NCI-H510A (cell line): ENCODE measurements at regions not wholly inside any gene's neighbourhood (a gene's known extent, or its start where the extent isn't known, plus 50 kb on each side); places are given as distances from the start of the nearest gene placed in this dataset.

Experiments used
- DNase-seq: peaks from one replicate; lab custom pipeline; 2025; lab: John Stamatoyannopoulos, UW

DNA sequence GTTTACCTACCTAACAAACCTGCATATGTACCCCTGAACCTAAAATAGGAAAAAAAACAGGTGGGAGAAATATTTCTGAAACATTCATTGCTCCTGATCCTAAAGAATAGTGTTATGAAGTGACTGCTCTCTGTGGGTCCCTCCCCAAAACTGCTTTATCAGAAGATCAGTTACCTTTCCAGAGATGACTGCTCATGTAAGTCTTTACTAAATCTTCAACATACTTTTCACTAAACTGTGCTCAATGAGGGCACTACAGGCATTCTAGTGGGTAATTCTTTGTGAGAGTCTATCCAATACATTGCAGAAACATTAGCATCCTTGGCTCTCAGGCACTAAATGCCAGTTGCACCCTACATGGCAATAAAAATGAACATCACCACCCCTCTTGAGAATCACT, 189.3 kb upstream of the STK17B start:
- no peak for DNase-seq

DNA sequence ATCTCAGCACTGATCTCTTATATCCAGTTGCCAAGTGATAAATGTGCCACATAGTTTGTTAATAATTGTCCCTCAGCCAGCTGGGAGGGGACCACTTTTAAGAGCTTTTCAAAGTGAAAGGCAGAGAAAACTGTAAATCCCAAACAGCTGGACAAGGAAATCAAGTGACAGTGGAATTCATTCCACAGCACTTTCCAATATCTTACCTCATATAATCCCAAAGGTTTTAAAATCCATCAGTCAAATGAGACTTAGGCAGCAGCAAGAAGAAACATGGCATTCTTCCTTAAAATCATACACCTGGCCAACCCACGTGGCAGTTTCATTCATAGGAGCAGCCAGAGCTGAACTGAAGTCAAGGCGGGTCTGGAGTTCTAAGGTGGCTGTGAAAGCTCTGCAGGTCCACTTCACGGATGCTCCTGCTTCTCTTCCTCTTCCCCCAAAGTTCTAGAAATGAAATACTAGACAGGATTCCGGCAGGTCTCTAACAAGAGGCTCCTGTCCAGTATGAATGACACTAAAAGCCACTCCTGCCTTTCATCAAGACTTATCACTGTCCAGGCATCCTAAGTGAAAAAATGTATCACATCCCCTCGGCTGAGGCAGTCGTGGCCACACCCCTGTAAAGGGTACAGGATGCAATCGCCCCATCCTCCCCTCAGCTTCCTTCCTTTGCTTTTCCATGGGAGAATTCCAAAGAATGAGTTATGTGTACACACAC, 190.4 kb upstream of the STK17B start:
- DNase-seq, result no peak

DNA sequence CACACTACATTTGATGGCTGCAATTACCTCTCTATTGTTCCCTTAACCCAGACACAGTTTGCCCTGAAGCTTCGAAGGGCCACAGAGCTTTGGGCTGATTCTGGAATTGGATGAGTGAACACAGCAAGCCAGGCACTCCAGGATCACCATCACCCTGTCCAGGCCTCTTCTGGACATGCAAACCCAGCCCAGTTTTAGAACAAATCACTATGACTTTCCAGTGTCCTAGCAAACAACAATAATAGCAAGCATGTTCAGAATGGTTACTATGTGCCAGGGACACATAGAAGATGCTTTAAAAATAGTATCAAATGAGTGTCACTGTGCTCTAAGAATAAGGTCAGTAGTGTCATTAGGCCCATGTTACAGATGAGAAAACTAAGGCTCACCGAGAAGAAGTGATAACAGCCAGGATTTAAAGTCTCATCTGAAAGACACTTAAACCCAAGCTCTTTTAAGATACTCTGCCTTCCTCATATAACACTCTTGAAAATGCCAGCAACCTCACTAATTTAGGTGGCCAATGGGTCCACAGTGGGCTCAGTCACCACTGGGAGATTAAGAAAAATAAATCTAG, 191.7 kb upstream of the STK17B start:
- no peak for DNase-seq

DNA sequence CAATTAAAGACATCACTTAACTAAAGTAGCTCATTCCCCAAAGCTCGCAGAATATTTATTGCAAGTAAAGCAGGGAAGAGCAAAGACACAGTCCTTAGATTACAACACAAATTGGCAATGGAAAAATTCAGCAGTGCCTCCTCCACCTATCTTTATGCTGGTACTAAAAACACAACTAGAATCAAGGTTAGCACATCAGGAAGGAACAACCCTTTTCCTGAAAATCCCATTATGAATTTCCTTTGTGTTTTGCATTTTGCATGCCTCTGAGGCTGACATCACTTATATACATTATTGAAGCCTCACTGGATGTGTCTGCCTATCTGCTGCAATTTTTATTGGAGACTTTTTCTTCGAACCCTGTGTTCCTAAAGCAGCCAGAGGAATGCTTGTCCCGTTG, 193.8 kb upstream of the STK17B start:
- DNase-seq, result no peak

DNA sequence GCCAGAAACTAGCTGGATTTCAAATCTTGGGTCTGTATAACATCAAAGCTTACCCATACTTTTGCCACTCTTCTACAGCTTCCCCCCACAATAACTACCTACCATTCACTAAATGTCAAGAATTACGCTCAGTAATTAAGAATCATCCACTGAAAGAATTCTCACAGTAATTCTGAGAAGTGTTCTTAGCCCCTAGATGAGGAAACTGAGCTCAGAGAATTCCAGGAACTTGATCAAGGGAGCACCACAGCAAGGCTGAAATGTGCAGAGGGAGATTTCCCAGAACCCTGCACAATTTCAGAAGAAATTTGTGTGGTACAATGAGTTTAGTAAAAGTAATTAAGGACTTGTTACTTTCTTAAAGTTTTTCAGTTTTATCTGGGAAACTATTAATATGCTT, 194.5 kb upstream of the STK17B start:
- no peak for DNase-seq

DNA sequence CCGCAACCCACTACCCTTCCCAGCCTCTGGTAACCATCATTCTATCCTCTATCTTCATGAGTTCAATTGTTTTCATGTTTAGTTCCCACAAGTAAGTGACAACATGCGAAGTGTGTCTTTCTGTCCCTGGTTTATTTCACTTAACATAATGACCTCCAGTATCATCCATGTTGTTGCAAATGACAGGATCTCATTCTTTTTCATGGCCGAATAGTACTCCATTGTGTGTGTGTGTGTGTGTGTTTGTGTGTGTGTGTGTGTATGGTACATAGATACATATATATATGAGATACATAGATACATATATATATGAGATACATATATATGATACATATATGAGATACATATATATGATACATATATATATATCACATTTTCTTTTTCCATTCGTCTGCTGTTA, 196.3 kb upstream of the STK17B start:
- DNase-seq, result no peak

DNA sequence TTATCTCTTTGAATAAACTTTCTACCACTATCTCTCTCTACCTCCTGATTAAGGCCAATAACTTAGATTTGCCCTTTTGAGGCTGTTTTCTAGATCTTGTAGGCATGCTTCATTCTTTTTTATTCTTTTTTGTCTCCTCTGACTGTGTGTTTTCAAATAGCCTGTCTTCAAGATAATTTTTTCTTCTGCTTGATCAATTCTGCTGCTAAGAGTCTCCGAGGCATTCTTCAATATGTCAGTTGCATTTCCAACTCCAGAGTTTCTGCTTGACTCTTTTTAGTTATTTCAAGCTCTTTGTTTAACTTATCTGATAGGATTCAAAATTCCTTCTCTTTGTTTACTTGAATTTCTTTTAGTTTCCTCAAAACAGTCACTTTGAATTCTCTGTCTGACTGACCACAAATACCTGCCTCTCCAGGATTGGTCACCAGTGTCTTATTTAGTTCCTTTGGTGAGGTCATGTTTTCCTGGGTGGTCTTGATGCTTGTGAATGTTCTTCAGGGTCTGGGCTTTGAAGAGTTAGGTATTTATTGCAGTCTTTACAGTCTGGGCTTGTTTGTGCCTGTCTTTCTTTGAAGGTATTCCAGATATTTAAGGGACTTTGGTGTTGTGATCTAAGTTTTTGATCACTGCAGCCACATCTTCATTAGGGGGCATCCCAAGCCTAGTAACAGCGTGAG, 197.3 kb upstream of the STK17B start:
- DNase-seq, result no peak

DNA sequence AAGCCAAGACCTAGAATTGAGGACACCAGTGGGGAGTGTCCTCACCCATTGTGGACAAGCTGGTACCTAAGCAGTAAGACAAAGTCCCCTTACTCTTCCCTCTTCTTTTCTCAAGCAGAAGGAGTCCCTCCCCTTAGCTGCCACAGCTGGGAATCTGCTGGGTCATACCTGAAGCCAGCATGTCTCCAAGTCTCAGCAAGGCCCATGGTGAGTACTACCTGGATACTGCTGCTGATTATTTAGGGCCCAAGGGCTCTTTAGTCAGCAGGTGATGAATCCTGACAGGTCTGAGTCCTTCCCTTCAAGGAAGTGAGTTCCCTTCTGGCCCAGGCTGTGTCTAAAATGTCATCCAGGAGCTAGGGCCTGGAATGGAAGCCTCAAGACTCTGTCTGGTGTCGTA, 198.6 kb upstream of the STK17B start:
- no peak for DNase-seq

DNA sequence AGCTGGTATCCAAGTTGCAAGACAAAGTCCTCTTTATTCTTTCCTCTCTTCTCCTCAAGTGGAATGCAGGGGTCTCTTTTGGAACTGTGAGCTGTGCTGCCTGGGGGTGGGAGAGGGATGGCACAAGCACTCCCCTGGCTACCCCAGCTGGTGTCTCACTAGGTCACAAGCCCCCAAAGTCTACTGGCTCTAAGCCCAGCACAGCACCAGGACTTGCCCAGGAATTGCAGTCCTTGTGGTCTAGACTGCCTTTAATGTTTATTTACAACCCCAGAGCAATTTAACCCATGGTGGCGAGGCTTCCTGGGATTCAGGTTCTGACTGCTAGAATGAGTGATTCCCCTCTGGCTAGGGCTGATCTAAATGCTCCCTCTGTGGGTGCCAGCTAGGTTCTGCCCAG, 199.0 kb upstream of the STK17B start:
- no peak for DNase-seq

DNA sequence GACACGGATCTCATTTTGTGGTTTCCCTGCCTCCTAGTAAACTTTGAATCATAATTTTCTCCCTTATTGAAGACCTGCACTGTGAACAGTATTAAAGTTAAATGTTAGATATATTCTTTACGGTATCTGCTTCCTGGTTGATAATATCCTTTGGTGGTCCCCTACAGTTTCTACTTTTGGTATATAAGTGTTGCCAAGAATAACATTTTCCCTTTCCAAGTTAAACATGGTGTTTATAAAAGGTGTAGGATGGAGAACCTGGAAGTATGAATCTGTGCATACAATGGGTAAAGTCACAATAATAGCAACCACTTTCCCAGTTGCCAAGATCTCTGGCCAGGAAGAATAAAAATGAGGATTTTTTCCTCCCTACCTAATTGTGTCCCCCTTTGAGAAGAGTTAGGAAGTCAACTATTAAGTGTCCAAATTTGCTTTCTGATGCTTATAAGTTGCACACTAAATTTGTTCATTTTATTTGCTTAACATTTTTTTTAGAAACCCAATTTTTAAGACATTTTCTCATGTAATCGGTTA, 201.0 kb upstream of the STK17B start:
- no peak for DNase-seq

DNA sequence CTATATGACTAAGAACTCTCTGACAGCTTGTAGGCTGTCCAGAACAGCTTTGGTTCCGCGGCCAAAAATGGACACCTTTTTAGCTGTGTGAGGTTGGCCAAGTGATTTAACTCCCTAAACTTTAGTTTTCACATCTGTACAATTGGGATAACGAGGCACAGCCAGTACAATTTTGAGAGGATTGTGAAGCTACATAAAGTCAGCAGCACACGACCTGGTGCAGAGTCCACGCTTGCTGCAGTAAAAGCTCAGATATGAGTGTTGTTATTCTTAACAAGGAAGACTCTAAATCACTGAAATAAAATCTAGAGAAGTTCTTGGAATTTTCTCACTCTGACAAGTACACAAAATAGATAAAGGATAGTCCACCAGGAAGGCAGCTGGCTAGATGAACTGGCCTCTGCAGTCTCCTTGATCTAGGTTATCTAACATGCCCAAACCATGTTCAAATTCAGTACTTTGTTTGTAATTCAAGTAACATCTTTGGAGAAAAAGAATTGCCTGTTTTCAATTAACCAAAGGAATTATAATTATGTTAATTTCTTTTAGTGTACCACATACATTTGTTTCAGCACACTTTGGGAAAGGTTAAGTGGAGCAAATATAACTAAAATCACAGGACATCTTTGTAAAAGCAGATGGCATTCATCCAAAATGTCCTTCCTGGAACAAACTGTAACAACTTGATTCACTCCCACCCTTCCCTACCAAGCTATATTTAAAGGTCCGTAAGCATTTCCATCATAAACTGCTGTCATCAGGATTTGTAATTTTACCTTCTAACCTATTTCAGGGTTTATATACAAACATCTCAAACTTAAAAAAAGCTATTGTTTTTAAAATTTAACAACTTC, 201.7 kb upstream of the STK17B start:
- no peak for DNase-seq

DNA sequence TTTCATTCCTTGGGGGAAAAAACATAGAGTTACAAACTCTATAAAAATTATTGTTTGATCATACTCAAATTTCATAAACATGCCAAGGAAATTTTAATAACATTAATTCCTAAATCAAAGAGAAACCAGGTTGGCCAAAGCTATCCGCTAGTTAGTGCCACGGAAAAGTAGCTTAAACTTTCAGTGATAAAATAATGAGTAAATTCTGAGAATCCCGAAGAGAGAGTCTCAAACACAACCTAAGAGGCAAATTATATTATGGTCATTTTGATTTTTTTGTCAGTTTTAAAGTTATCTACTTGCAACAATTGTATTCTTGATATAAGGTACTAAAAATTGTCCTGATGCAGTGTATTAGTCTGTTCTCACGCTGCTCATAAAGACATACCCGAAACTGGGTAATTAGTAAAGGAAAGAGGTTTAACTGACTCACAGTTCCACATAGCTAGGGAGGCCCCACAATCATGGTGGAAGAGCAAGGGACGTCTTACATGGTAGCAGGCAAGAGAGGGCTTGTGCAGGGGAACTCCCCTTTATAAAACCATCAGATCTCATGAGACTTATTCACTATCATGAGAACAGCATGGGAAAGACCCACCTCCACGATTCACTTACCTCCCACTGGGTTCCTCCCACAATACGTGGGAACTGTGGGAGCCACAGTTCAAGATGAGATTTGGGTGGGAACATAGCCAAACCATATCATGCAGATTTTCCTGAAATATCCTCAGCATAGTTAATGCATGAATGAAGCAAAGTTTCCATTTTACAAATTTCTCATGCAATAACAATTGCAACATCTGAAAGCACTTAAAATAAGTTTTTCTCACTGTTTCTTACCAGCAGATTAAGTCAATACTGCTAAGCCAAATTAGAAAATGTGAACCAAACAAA, 205.9 kb upstream of the STK17B start:
- no peak for DNase-seq

DNA sequence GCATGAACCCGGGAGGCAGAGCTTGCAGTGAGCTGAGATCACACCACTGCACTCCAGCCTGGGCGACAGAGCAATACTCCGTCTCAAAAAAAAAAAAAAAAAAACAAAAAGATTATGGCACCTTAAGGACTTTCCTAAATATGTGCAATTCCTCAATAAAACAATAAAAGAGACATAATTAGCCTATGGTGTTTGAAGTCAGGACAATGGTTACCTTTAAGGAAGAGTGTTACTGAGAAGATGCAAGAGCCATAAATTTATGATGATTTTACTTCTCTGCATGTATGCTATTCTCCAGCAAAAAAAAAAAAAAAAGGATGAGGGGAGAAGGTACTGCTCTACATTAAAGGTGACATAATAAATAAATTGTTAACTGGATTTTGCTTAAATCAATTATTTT, 208.2 kb upstream of the STK17B start:
- no peak for DNase-seq

DNA sequence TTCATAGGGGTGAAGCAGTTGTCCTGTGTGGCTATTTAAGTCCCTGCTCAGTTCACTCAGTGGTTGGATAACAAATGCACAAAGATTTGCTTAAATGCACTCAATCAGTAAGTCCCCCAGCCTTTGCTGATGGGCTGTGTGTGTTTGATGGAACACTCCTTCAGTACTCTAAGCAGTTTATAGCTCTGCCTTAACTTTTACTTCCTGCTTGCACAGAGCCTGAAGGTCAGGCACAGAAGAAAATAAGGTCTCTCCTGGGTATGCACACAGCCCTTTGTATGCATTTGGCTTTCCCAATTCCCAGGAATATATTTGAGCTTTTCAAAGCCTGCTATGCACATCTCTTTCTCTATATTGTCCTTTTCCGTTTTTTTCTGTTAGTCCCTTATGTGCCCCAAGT, 208.7 kb upstream of the STK17B start:
- no peak for DNase-seq

DNA sequence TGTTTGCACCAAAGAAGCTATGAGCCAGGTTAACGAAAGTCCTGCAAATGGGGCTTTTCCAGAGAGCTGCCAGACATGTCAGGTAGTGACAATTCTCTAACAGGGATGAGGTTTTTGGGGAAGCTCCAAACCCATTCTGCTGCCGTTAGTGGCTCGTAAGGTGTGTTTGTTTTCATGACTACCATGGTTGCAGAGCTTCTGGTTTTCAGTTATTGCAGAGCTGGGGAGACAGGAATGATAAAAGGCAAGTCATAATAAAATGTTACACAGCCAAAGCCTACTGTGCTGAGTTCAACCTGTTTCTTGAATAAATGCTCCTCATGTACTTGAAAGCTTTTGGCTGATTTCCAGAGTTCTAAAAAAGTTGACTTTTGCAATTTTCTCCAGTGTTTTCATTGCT, 209.2 kb upstream of the STK17B start:
- DNase-seq, result no peak

DNA sequence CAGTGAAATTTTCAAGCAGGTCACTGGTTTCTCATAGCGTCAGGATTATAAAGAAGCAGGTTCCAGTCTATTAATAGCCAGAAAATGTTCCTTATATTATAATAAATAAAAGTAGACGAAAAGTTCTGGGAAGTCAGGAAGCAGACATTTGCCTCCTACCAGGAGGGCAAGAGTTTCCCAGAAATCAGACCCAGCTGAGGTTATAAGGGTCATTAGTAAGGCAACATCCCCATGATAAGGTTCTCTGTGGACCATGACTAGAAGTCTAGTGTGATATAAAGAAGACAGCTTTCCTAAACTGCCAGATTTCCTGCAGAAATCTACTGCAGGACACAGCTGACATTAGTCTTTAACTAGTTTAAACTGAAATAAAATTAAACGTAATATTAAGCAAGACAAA, 210.1 kb upstream of the STK17B start:
- no peak for DNase-seq

DNA sequence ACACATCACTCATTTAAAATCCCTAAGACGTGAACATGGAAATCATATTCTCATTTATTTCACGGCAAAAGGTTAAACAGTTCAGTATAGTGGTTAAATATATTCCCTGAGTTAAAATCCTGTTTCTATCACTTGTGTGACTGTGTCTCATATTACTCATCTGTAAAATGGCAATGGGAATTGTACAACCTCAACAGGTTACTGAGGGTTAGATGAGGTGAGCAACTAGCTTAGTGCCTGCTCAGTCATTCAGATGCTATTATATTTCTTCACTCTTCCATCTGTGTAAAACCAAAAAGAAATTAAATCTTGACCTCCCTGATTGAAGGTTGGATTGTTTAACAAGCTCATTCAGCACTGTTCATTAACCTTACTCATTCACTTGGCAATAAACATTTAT, 212.4 kb upstream of the STK17B start:
- no peak for DNase-seq

DNA sequence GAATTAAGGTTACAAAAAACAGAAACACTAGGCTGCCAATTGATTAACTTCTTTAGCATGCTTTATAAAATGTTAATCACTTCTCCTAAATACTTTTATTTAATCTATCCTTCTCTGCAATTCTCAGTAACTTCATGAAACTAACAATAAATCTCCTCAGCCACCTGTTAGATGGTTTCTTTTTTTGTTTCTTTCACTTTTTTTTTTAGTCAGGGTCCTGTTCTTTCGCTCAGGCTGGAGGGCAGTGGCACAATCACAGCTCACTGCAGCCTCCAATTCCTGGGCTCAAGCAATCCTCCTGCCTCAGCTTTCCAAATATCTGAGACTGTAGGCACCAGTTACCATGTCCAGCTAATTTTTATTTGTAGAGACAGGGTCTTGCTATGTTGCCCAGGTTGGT, 213.4 kb upstream of the STK17B start:
- DNase-seq, result no peak

DNA sequence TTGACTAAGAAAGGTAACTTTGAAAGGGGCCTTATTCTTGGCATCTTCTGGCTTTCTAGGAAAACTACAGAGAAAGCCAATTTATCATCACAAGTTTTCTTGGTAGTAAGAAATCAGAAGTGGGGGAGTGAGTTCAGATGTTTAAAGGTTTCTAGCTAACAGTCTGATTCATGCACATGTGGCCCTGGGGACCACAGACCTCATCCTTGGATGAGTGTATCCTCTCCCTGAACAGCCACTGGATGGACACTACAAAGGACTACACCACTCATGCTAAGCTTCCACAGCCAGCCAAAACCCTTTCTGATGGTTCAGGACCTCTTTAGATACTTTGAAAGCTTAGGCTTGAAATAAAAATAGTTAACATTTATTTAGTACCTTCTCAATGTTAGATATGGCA, 218.3 kb upstream of the STK17B start:
- no peak for DNase-seq

DNA sequence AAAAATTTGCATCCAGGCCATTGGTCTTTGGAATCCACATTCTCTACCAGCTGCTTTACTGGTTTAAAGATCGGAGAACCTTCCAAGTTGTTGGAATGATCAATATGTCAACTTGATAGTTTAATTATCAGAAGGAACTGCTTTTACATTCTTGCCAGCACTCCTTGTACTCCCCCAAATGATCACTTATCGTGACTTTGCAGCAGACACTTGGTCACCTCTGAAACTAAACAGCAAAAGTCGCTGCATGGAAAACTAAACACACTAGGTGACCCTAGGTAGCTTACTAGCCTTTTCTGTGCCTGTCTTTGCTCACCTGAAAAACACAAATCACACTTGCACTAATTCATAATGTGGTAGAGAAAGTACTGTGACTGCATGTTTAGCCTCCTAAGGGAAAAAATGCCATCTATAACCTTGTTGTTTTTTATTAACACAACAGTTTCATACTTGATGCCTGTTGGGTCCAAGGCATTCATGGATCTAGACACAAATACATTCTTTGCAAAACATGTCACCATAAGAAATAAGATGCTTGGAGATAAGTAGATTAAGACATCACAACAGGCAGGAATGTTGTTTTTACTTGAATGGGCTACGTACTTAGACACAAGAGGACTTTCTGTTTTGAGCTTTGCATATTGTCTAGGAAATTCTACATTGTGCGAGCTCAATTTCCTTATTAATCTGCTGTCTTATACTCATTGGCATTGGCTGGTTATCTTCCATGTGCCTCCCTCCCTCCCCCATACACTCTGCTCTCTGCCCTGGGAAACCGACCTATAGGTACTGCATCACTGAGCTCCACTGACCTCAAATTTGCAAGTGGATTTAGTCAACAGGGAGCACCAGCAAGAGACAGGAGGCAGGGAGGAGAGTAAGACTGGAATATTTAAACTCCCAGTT, 219.1 kb upstream of the STK17B start:
- DNase-seq, result no peak

DNA sequence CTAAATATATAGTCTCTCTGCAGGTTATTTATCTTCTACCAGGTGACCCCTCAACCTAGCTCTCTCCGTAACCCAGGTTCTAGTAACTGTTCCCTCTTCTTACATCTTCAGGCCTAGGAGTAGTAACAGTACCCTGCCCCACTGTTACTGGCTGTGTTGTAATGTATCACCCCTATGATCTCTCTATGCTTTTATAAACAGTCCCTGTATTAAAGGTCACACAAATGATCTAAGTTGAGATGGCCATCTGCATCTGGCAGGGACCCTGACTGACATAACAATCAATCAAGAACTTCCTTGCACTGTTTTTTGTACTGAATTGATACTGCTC, 219.7 kb upstream of the STK17B start:
- DNase-seq, result no peak
